ENCODE measurements at regions not wholly inside any gene's neighbourhood (a gene's known extent, or its start where the extent isn't known, plus 50 kb on each side); places are given as distances from the start of the nearest gene placed in this dataset.
"Not testable (repeated sequence)": the region's sequence is repeated elsewhere in the genome, so short reads cannot be mapped to it uniquely, and the experiment has no call there.

DNA sequence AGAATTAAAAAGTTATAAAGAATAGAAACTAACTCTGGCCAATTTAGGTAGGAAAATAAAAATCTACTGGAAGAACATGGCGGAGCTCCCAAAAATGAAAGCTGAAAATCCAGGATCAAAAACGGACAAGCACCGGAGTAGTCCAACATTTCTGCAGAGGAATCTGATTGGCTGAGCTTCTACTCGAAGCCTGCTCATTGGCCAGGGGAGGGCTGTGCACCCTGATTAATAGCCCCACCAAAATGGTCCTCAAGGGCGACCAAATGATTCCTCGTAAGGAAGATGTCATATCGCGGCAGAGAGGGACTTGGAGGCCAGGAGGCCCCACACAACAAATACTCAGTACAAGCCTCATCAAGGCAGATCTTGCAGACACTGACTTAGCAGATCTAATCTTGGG, 900.7 kb downstream of the UQCRFS1 start:
- Mint-ChIP-seq H3K9me3 (peaks cover 0 to under 1% of the 10 kb centered on the region in 2 experiments; a peak in 1 of 5 replicates), H3K27me3 (ENCODE audit: low read depth) (peaks cover under 1% of the 10 kb centered on the region; the same call in 1 of the 2 replicates), H3K27ac (no peak overlapping the region), H3K36me3 (ENCODE audit: insufficient read depth in 1 of 3, low read depth in 3 of 3) (no peaks in the 10 kb centered on the region; a peak in 1 of 7 replicates), H3K4me3 (no peak overlapping the region), H3K4me1 (peaks cover 15 to 18% of the 10 kb centered on the region in 2 experiments)
- H2BK12ac ChIP-seq (ENCODE audit: insufficient read length, low read depth, low read length): no peak overlapping the region
- no peak overlapping the region for H3K4ac ChIP-seq (ENCODE audit: low read depth, low read length)
- TF ChIP-seq, protein P1, sequence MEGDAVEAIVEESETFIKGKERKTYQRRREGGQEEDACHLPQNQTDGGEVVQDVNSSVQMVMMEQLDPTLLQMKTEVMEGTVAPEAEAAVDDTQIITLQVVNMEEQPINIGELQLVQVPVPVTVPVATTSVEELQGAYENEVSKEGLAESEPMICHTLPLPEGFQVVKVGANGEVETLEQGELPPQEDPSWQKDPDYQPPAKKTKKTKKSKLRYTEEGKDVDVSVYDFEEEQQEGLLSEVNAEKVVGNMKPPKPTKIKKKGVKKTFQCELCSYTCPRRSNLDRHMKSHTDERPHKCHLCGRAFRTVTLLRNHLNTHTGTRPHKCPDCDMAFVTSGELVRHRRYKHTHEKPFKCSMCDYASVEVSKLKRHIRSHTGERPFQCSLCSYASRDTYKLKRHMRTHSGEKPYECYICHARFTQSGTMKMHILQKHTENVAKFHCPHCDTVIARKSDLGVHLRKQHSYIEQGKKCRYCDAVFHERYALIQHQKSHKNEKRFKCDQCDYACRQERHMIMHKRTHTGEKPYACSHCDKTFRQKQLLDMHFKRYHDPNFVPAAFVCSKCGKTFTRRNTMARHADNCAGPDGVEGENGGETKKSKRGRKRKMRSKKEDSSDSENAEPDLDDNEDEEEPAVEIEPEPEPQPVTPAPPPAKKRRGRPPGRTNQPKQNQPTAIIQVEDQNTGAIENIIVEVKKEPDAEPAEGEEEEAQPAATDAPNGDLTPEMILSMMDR (conservative IDR thresholded peaks at IDR 0.05): no peak
- no peaks in the 10 kb centered on the region for H4K20me1 ChIP-seq (ENCODE audit: control insufficient read depth, insufficient read depth, insufficient read length)
- H3K9ac ChIP-seq (ENCODE audit: extremely low read depth, insufficient read length, low read length): no peak overlapping the region
- no peak overlapping the region for H3T11ph ChIP-seq (ENCODE audit: low read length)
- no peak overlapping the region for H3K14ac ChIP-seq (ENCODE audit: insufficient read depth, low read length)
- no peaks in the 10 kb centered on the region for H3K23me2 ChIP-seq (ENCODE audit: insufficient read length, low read depth, low read length, poor library complexity, severe bottlenecking)
- no peak overlapping the region for H2AFZ ChIP-seq (ENCODE audit: low read length)
- no peak overlapping the region for H4K91ac ChIP-seq (ENCODE audit: insufficient read length, low read depth, low read length)
- no peaks in the 10 kb centered on the region for H3K27me3 ChIP-seq (ENCODE audit: insufficient read depth, low read length)
- peaks cover 3% of the 10 kb centered on the region; the same call in 1 of the 2 replicates for H3K4me1 ChIP-seq (ENCODE audit: insufficient read depth, low read length)
- no peak overlapping the region for H3K56ac ChIP-seq (ENCODE audit: insufficient read length, low read depth, low read length)
- no peak overlapping the region for H2BK20ac ChIP-seq (ENCODE audit: low read depth, low read length, poor library complexity, severe bottlenecking)
- no peak overlapping the region for H4K8ac ChIP-seq (replicated peaks; ENCODE audit: insufficient read length, low read depth, low read length)
- H3K79me1 ChIP-seq (ENCODE audit: insufficient read depth, low read depth, low read length, poor library complexity, severe bottlenecking): no peaks in the 10 kb centered on the region
- no peak overlapping the region for H3K18ac ChIP-seq (ENCODE audit: insufficient read length, low read depth, low read length)
- no peak overlapping the region for H3K4me2 ChIP-seq (ENCODE audit: insufficient read depth, insufficient read length, low read length)
- no peak overlapping the region for H2BK15ac ChIP-seq (ENCODE audit: low read depth, low read length)
- H4K5ac ChIP-seq (ENCODE audit: insufficient read length, low read depth, low read length): no peak overlapping the region
- H3K23ac ChIP-seq (ENCODE audit: insufficient read length, low read depth, low read length): no peak overlapping the region
- H3K27ac ChIP-seq (ENCODE audit: insufficient read length, low read depth, low read length): no peak overlapping the region
- no peak overlapping the region for H2BK120ac ChIP-seq (ENCODE audit: low read depth, low read length, poor library complexity, severe bottlenecking)
- H2AK5ac ChIP-seq (ENCODE audit: insufficient read length, low read length): no peak overlapping the region
- no CpG with 5 or more reads among the region's 8 CpGs for WGBS (ENCODE audit: extremely low coverage, insufficient read length, low lambda C conversion rate)
- no peak for DNase-seq
- no peaks in the 10 kb centered on the region for H3K79me2 ChIP-seq (ENCODE audit: insufficient read depth, low read length)
- H3K9me3 ChIP-seq (ENCODE audit: control insufficient read depth, low read depth, low read length): no peaks in the 10 kb centered on the region
- H2BK5ac ChIP-seq (ENCODE audit: insufficient read length, low read length): no peak overlapping the region

- H3K56ac ChIP-seq (ENCODE audit: insufficient read length, low read depth, low read length); H3K18ac ChIP-seq (ENCODE audit: insufficient read length, low read depth, low read length); H3K23me2 ChIP-seq (ENCODE audit: insufficient read length, low read depth, low read length, poor library complexity, severe bottlenecking); H3K27ac ChIP-seq (ENCODE audit: insufficient read length, low read depth, low read length); H3K4me2 ChIP-seq (ENCODE audit: insufficient read depth, insufficient read length, low read length); H3K4ac ChIP-seq (ENCODE audit: low read depth, low read length); H3T11ph ChIP-seq (ENCODE audit: low read length); H3K27me3 Mint-ChIP-seq (ENCODE audit: low read depth); H2AFZ ChIP-seq (ENCODE audit: low read length); H3K27me3 ChIP-seq (ENCODE audit: insufficient read depth, low read length); H3K36me3 Mint-ChIP-seq (ENCODE audit: insufficient read depth in 1 of 3, low read depth in 3 of 3); H3K9me3 ChIP-seq (ENCODE audit: control insufficient read depth, low read depth, low read length); H2AK5ac ChIP-seq (ENCODE audit: insufficient read length, low read length); H3K9me3 Mint-ChIP-seq; H3K27ac Mint-ChIP-seq; H2BK120ac ChIP-seq (ENCODE audit: low read depth, low read length, poor library complexity, severe bottlenecking); H2BK5ac ChIP-seq (ENCODE audit: insufficient read length, low read length); H2BK15ac ChIP-seq (ENCODE audit: low read depth, low read length); H3K4me3 Mint-ChIP-seq; H3K14ac ChIP-seq (ENCODE audit: insufficient read depth, low read length); H3K79me2 ChIP-seq (ENCODE audit: insufficient read depth, low read length); H4K5ac ChIP-seq (ENCODE audit: insufficient read length, low read depth, low read length); H2BK20ac ChIP-seq (ENCODE audit: low read depth, low read length, poor library complexity, severe bottlenecking); DNase-seq; H3K9ac ChIP-seq (ENCODE audit: extremely low read depth, insufficient read length, low read length); H3K79me1 ChIP-seq (ENCODE audit: insufficient read depth, low read depth, low read length, poor library complexity, severe bottlenecking); H4K91ac ChIP-seq (ENCODE audit: insufficient read length, low read depth, low read length); H3K4me1 ChIP-seq (ENCODE audit: insufficient read depth, low read length); H4K20me1 ChIP-seq (ENCODE audit: control insufficient read depth, insufficient read depth, insufficient read length); H2BK12ac ChIP-seq (ENCODE audit: insufficient read length, low read depth, low read length); H3K23ac ChIP-seq (ENCODE audit: insufficient read length, low read depth, low read length); H4K8ac ChIP-seq (replicated peaks; ENCODE audit: insufficient read length, low read depth, low read length): not testable (repeated sequence)
- no CpG with 5 or more reads among the region's 2 CpGs for WGBS (ENCODE audit: extremely low coverage, insufficient read length, low lambda C conversion rate)
- peaks cover 15 to 18% of the 10 kb centered on the region in 2 experiments for H3K4me1 Mint-ChIP-seq
Observed at GRCh38 chr19:28310829-28311228, 902.1 kb downstream of the UQCRFS1 start.
